Nephron progenitor cell (in vitro differentiated cells): ENCODE measurements at regions not wholly inside any gene's neighbourhood (a gene's known extent, or its start where the extent isn't known, plus 50 kb on each side); places are given as distances from the start of the nearest gene placed in this dataset.

Experiments
- DNase-seq: peaks from one replicate; pipeline ENCODE4 v3.0.0; 2021
- H3K27ac Mint-ChIP-seq: 2 replicates; pipeline ENCODE4 v1.8.0; 2021; ENCODE audit warnings: mild to moderate bottlenecking, moderate library complexity, mixed read lengths
- H3K27me3 Mint-ChIP-seq: 2 replicates; pipeline ENCODE4 v1.8.0; 2021; ENCODE audit warnings: mild to moderate bottlenecking, low read depth, mixed read lengths; ENCODE audit not compliant: poor library complexity
- H3K36me3 Mint-ChIP-seq: 2 replicates; pipeline ENCODE4 v1.8.0; 2021; ENCODE audit warnings: low read depth, mixed read lengths
- H3K4me1 Mint-ChIP-seq: 2 replicates; pipeline ENCODE4 v1.8.0; 2021; ENCODE audit warnings: mixed read lengths
- H3K4me3 Mint-ChIP-seq: 2 replicates; pipeline ENCODE4 v1.8.0; 2021; ENCODE audit warnings: mild to moderate bottlenecking, moderate library complexity, mixed read lengths
- H3K9me3 Mint-ChIP-seq: 2 replicates; pipeline ENCODE4 v1.8.0; 2021; ENCODE audit warnings: mild to moderate bottlenecking, moderate library complexity, mixed read lengths
- CTCF ChIP-seq: fragments of 200-600 bp; sonication (generic); IDR thresholded peaks from 2 replicates; pipeline ENCODE4 v1.5.0; 2021; ENCODE audit warnings: antibody characterized with exemption

- Mint-ChIP-seq H3K27ac (peak overlapping the region; percentile 74), H3K36me3 (no peaks in the 10 kb centered on the region), H3K4me1 (peaks cover 37% of the 10 kb centered on the region), H3K4me3 (no peak overlapping the region), H3K9me3 (no peaks in the 10 kb centered on the region), H3K27me3 (peaks cover 9% of the 10 kb centered on the region)
- DNase-seq, result no peak
- TF ChIP-seq CTCF, result no peak
These were observed 293.5 kb downstream of the SPRY2 start for GRCh38 chr13:80047406-80047805.

GRCh38 chr13:80040981-80041317 is 300.0 kb downstream of the SPRY2 start:
- H3K27ac Mint-ChIP-seq, result peak overlapping the region; percentile 62

DNA sequence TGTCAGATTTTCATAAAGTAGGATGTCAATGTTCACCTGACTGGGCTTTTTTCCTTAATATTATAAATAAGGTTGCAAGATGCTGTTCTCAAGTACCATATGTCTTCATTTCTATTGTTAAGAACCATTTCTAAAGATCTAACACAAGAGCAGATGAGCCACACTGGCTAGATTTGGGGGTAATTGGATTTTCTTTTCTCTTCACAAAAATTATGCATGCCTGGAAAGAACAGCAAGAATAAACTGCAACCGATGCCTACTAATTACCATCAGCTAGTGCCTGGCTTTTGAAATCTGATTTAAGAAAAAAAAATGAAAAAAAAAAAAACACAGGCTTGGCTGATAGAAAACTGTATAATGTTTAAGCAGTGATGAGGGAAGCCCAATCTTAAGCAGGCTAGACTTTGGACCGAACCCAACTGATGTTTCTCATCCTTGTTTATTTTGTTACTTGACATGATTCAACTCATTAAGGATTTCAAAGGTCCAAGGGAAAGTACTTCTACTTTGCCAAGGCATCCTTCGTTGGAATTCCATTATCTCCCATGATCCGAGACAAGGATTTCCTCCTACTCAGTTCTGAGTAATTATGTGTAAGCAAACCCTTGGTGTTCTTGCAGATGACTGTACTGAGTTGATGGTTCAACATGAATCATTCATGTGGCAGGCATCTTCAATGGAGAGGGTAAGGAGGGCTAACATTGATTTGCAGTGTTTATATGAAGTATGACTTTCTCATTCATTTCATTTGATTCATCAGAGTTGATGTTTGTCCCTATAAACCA is 300.5 kb downstream of the SPRY2 start:
- Mint-ChIP-seq H3K27ac (no peak overlapping the region), H3K4me3 (no peak overlapping the region), H3K9me3 (no peaks in the 10 kb centered on the region), H3K36me3 (no peaks in the 10 kb centered on the region), H3K4me1 (peaks cover 22% of the 10 kb centered on the region), H3K27me3 (peaks cover 3% of the 10 kb centered on the region)
- TF ChIP-seq CTCF, result no peak
- DNase-seq, result no peak

More at GRCh38 chr13:80040981-80041317, 300.0 kb downstream of the SPRY2 start:
- no peak for DNase-seq
- TF ChIP-seq CTCF, result no peak
- peaks cover 22% of the 10 kb centered on the region for H3K4me1 Mint-ChIP-seq
- peaks cover 3% of the 10 kb centered on the region for H3K27me3 Mint-ChIP-seq
- no peaks in the 10 kb centered on the region for H3K9me3 Mint-ChIP-seq
- no peaks in the 10 kb centered on the region for H3K36me3 Mint-ChIP-seq
- no peak overlapping the region for H3K4me3 Mint-ChIP-seq

- peaks cover 3% of the 10 kb centered on the region for H3K27me3 Mint-ChIP-seq
- H3K36me3 Mint-ChIP-seq, result no peaks in the 10 kb centered on the region
- peak overlapping the region; percentile 6 for H3K27ac Mint-ChIP-seq
- no peaks in the 10 kb centered on the region for H3K9me3 Mint-ChIP-seq
- H3K4me1 Mint-ChIP-seq, result peaks cover 22% of the 10 kb centered on the region
- no peak for DNase-seq
- TF ChIP-seq CTCF, result no peak
- H3K4me3 Mint-ChIP-seq, result no peak overlapping the region
These were observed 301.9 kb downstream of the SPRY2 start for GRCh38 chr13:80039000-80039399.

DNA sequence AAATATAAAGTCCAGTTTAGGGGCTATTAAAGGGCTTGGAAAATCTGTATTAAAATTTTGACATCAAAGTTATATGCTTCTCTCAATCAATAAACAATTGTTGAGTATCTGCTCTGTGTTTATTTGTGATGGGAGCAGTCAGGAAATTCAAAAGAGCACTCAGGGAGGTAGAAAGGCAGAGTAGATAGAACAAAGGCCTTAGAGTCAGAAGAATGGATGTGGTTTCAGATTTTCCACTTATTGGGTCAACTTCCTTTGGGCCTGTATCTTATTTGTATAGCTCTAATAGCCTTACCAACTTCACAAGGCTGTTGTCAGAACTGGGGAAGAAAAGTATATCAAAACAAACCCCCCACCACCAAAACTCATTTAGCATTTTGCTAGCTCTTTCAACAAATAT is 302.6 kb downstream of the SPRY2 start:
- no peak for TF ChIP-seq CTCF
- no peak overlapping the region for H3K27ac Mint-ChIP-seq

DNA sequence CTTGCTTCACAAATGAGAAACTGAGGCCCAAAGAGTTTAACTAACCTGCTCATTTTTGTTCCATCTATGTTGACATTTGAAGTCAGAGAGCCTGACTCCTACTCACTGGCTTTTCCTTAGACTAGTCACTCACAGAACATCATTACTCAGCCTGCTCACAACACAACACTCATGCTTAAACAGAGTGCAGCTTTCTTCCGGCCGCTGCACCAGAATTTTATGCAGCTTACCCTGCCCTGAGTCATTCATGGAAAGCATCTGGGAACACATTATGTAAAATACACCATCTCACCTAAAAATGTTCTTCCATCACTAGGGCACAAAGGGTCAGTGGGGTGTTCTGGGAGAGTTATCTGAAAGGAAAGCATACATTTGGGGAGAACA is 303.4 kb downstream of the SPRY2 start:
- TF ChIP-seq CTCF, result no peak
- Mint-ChIP-seq H3K9me3 (no peaks in the 10 kb centered on the region), H3K27me3 (peaks cover 3% of the 10 kb centered on the region), H3K4me1 (peaks cover 22% of the 10 kb centered on the region), H3K27ac (peak overlapping the region; percentile 36), H3K36me3 (no peaks in the 10 kb centered on the region), H3K4me3 (no peak overlapping the region)
- DNase-seq, result no peak

More for the DNA sequence above, 302.6 kb downstream of the SPRY2 start:
- Mint-ChIP-seq H3K36me3 (no peaks in the 10 kb centered on the region), H3K9me3 (no peaks in the 10 kb centered on the region), H3K4me1 (peaks cover 22% of the 10 kb centered on the region), H3K4me3 (no peak overlapping the region), H3K27me3 (peaks cover 3% of the 10 kb centered on the region)
- DNase-seq, result no peak
